Mesodermal cell (in vitro differentiated cells): ENCODE measurements at regions not wholly inside any gene's neighbourhood (a gene's known extent, or its start where the extent isn't known, plus 50 kb on each side); places are given as distances from the start of the nearest gene placed in this dataset.

Experiments used
- H3K27ac ChIP-seq: 2 replicates; pipeline ENCODE4 v1.7.0; 2013; ENCODE audit warnings: mild to moderate bottlenecking, low read depth, low read length, moderate library complexity; ENCODE audit not compliant: severe bottlenecking
- H3K36me3 ChIP-seq: 2 replicates; pipeline ENCODE4 v1.7.1; 2013; ENCODE audit warnings: mild to moderate bottlenecking, low read length, moderate library complexity; ENCODE audit not compliant: control insufficient read depth, insufficient read depth
- H3K4me1 ChIP-seq: one replicate; pipeline ENCODE4 v1.7.1; 2013; ENCODE audit warnings: mild to moderate bottlenecking, low read length; ENCODE audit not compliant: insufficient read depth, control insufficient read depth, poor library complexity, severe bottlenecking
- H3K4me3 ChIP-seq: 2 replicates; pipeline ENCODE4 v1.7.0; 2013; ENCODE audit warnings: low read length, control low read depth, mild to moderate bottlenecking; ENCODE audit not compliant: insufficient read depth, poor library complexity, severe bottlenecking; ENCODE audit errors: extremely low read depth
- H3K9me3 ChIP-seq: 2 replicates; pipeline ENCODE4 v1.7.1; 2013; ENCODE audit warnings: mild to moderate bottlenecking, low read length, moderate library complexity; ENCODE audit not compliant: control insufficient read depth
- WGBS, 2 experiments: methylation state at CpG; one replicate each; pipeline ENCODE4 v1.1.5; 2013; ENCODE audit warnings: missing lambda C conversion rate in 2 of 2; ENCODE audit not compliant: insufficient coverage in 2 of 2; 5-methylcytosine and 5-hydroxymethylcytosine counted together

DNA sequence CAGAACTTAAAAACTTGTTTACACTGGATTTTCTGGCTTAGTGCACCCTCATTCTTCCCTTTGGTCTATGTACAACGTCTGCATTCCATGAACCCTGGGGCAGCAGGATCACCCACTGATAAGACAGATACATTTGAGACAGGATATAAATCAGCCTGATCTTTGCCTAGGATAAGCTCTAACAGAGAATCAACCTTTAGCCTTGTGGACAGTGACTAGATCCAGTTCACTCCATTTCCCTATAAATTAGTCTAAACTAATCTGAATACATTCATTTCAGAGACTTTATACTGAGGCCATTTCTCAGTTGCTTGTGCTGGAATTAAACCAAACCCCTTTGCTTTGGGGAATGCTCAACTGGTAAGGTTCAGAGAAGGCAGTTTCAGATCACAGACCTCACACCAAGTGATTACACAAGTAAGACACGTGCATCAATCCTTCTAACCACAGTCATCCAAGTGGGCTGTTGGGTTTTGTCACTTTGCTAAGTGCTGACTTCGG lies 639.8 kb upstream of the FZD8 start:
- Histone ChIP-seq H3K4me3 (no peak overlapping the region), H3K4me1 (peaks cover 16% of the 10 kb centered on the region), H3K27ac (peak overlapping the region; percentile 53), H3K9me3 (peaks cover 10% of the 10 kb centered on the region), H3K36me3 (no peaks in the 10 kb centered on the region)
- 83 to 86% methylated on average over 2 to 3 of the region's 3 CpGs for whole genome bisulfite sequencing, 2 experiments

- no peaks in the 10 kb centered on the region for H3K36me3 ChIP-seq
- peaks cover 16% of the 10 kb centered on the region for H3K4me1 ChIP-seq
- peaks cover 4% of the 10 kb centered on the region for H3K9me3 ChIP-seq
- 87 to 93% methylated on average over 4 to 7 of the region's 11 CpGs for WGBS, 2 experiments
- no peak overlapping the region for H3K27ac ChIP-seq
- H3K4me3 ChIP-seq, result no peak overlapping the region
Measured at GRCh38 chr10:36280890-36281499, 638.9 kb upstream of the FZD8 start.

- Histone ChIP-seq H3K27ac (peak overlapping the region; percentile 63), H3K4me3 (no peak overlapping the region), H3K36me3 (no peaks in the 10 kb centered on the region), H3K9me3 (no peaks in the 10 kb centered on the region), H3K4me1 (peaks cover 16% of the 10 kb centered on the region)
- no CpG with 5 or more reads among the region's 1 CpG for WGBS, 2 experiments
Measured at GRCh38 chr10:36280321-36280741, 638.2 kb upstream of the FZD8 start.

- no peak overlapping the region for H3K4me3 ChIP-seq
- H3K9me3 ChIP-seq, result no peaks in the 10 kb centered on the region
- no peaks in the 10 kb centered on the region for H3K36me3 ChIP-seq
- H3K27ac ChIP-seq, result no peak overlapping the region
- WGBS, 2 experiments, result 46 to 93% methylated on average over 2 of the region's 3 CpGs
- peaks cover 16% of the 10 kb centered on the region for H3K4me1 ChIP-seq
Measured at GRCh38 chr10:36278176-36278575, 636.1 kb upstream of the FZD8 start.

GRCh38 chr10:36277459-36277858 lies 635.4 kb upstream of the FZD8 start:
- Histone ChIP-seq H3K9me3 (no peaks in the 10 kb centered on the region), H3K4me1 (peaks cover 16% of the 10 kb centered on the region), H3K4me3 (no peak overlapping the region), H3K27ac (no peak overlapping the region), H3K36me3 (no peaks in the 10 kb centered on the region)

GRCh38 chr10:36271627-36272340 lies 629.7 kb upstream of the FZD8 start:
- 100% methylated on average over 1 of the region's 2 CpGs; no CpG with 5 or more reads in 1 of the 2 experiments for WGBS, 2 experiments
- H3K27ac ChIP-seq, result no peak overlapping the region

DNA sequence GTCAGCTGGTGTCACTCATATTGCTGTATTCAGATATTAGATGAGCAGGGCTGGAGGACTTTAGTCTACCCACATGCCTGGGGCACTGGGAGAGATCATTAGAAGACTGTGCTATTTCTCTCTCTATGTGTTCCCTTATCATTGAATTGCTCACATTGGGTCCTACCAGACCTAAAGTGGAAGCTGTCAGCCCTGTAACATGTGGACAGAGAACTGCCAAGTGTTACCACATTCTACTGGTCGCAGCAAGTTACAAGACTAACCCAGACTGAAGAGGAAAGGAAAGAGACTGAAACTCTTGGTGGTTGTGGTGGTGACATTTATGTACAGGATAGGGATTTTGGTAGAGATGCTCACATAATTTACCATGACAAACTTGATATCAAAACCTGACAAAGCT lies 627.1 kb upstream of the FZD8 start:
- 100% methylated on average over 1 of the region's 1 CpG; no CpG with 5 or more reads in 1 of the 2 experiments for WGBS, 2 experiments
- H3K4me1 ChIP-seq, result peaks cover 6% of the 10 kb centered on the region
- no peak overlapping the region for H3K27ac ChIP-seq
- H3K9me3 ChIP-seq, result no peaks in the 10 kb centered on the region
- no peak overlapping the region for H3K4me3 ChIP-seq
- no peaks in the 10 kb centered on the region for H3K36me3 ChIP-seq

More at GRCh38 chr10:36271627-36272340, 629.7 kb upstream of the FZD8 start:
- Histone ChIP-seq H3K4me1 (peaks cover 3% of the 10 kb centered on the region), H3K36me3 (no peaks in the 10 kb centered on the region), H3K9me3 (no peaks in the 10 kb centered on the region), H3K4me3 (no peak overlapping the region)

GRCh38 chr10:36266923-36267322 lies 624.8 kb upstream of the FZD8 start:
- no peaks in the 10 kb centered on the region for H3K9me3 ChIP-seq
- no peaks in the 10 kb centered on the region for H3K36me3 ChIP-seq
- no peak overlapping the region for H3K4me3 ChIP-seq
- no peak overlapping the region for H3K27ac ChIP-seq
- peaks cover 6% of the 10 kb centered on the region for H3K4me1 ChIP-seq
- WGBS, 2 experiments, result no CpG with 5 or more reads among the region's 1 CpG

DNA sequence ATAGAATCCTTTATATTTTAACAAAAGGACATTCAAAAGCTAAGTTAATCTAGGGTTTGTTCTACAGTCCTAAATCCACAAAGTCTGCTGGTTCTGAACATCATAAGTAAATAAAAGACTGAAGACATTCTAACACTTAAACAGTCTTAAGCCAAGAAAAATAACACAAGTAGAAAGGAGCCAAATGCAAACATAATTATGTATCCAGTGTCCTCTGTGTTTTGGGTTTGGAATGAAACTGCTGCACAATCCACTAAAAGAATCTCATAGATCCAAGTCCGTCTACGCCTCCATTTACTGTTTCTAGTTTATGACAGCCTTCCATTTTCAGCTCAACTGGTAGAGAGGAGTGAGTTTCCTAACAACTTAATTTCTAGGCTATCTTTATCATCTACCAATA lies 623.6 kb upstream of the FZD8 start:
- H3K4me3 ChIP-seq, result no peak overlapping the region
- WGBS, 2 experiments, result 100% methylated on average over 2 of the region's 2 CpGs; no CpG with 5 or more reads in 1 of the 2 experiments
- peaks cover 6% of the 10 kb centered on the region for H3K4me1 ChIP-seq
- no peaks in the 10 kb centered on the region for H3K36me3 ChIP-seq
- no peaks in the 10 kb centered on the region for H3K9me3 ChIP-seq
- no peak overlapping the region for H3K27ac ChIP-seq

DNA sequence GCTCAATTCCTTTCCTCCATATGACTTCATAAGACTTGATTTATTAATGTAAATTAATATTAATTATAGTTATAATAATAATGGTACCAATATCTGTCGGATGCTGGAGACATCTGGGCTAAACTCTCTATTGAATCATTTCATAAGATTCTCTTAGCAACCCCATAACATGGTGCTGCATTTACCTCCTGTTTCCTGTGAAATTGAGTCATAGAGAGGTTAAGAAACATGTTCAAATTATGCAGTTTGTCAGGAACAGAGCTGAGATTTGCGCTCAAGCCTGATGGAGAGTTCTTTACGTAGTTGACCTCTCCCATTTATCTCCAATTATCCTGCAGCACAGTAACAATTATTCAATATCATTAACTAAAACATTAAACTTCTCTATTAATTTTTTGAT lies 621.8 kb upstream of the FZD8 start:
- no peak overlapping the region for H3K4me3 ChIP-seq
- no peaks in the 10 kb centered on the region for H3K36me3 ChIP-seq
- no peak overlapping the region for H3K27ac ChIP-seq
- 77% methylated on average over 2 of the region's 3 CpGs; no CpG with 5 or more reads in 1 of the 2 experiments for WGBS, 2 experiments
- H3K9me3 ChIP-seq, result no peaks in the 10 kb centered on the region
- H3K4me1 ChIP-seq, result peaks cover 6% of the 10 kb centered on the region

DNA sequence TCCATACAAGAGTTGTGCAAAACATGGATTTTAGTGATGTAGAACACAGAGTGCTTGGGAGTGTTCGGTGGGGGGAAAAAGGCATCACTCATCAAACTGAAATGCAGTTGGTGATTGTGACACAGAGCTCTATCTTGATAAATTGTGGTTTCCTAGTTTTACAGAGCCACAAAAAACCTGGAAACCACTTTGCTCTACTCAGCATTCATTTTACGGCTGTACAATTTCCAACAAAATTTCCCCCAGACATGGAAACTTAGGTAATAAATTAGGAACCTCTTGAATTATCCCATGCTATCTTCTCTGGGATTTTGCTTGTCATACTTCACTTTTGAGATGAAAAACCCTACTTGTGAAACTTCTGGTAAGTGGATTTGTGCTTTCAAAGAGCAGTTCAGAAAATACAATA lies 614.9 kb upstream of the FZD8 start:
- no peaks in the 10 kb centered on the region for H3K9me3 ChIP-seq
- H3K36me3 ChIP-seq, result no peaks in the 10 kb centered on the region
- 100% methylated on average over 1 of the region's 2 CpGs for WGBS, 2 experiments
- no peaks in the 10 kb centered on the region for H3K4me1 ChIP-seq
- H3K4me3 ChIP-seq, result no peak overlapping the region
- no peak overlapping the region for H3K27ac ChIP-seq
